HepG2 (cell line): ENCODE measurements at regions not wholly inside any gene's neighbourhood (a gene's known extent, or its start where the extent isn't known, plus 50 kb on each side); places are given as distances from the start of the nearest gene placed in this dataset.

Source experiments
- CHD2 ChIP-seq: IDR thresholded peaks from 2 replicates; pipeline ENCODE4 v1.6.1; 2011; ENCODE audit warnings: low read depth, low read length, improper control_type of control experiment
- CTCF ChIP-seq: sonication (generic); formaldehyde crosslinking; IDR thresholded peaks from 2 replicates; pipeline ENCODE4 v1.5.0; 2020; ENCODE audit warnings: mild to moderate bottlenecking, missing genetic modification reagents, moderate library complexity
- JUN ChIP-seq: sonication (generic); formaldehyde crosslinking; IDR thresholded peaks from 2 replicates; pipeline ENCODE4 v1.4.0; 2020; ENCODE audit warnings: mild to moderate bottlenecking, missing genetic modification reagents
- MXD3 ChIP-seq: IDR thresholded peaks from 2 replicates; pipeline ENCODE4 v1.6.1; 2016; ENCODE audit warnings: mild to moderate bottlenecking, missing biosample characterization, missing genetic modification reagents
- MYNN ChIP-seq: sonication (generic); formaldehyde crosslinking; IDR thresholded peaks from 2 replicates; pipeline ENCODE4 v1.4.0; 2020; ENCODE audit warnings: mild to moderate bottlenecking, low read depth, missing genetic modification reagents
- PATZ1 ChIP-seq: sonication (generic); formaldehyde crosslinking; IDR thresholded peaks from 2 replicates; pipeline ENCODE4 v1.4.0; 2020; ENCODE audit warnings: missing genetic modification reagents
- TERF1 ChIP-seq: sonication (generic); formaldehyde crosslinking; IDR thresholded peaks from 2 replicates; pipeline ENCODE4 v1.8.0; 2022; ENCODE audit warnings: mild to moderate bottlenecking, missing genetic modification reagents, moderate library complexity
- ZNF274 ChIP-seq: sonication (generic); formaldehyde crosslinking; IDR thresholded peaks from 2 replicates; pipeline ENCODE4 v1.5.1; 2020; ENCODE audit warnings: mild to moderate bottlenecking, missing genetic modification reagents
- ZZZ3 ChIP-seq: sonication (generic); formaldehyde crosslinking; IDR thresholded peaks from 2 replicates; pipeline ENCODE4 v1.4.0; 2020; ENCODE audit warnings: missing genetic modification reagents, mild to moderate bottlenecking, borderline replicate concordance

GRCh38 chr5:96053063-96053735 lies 91.5 kb upstream of the ELL2 start:
- TF ChIP-seq TERF1 (CRISPR knock-in tag) = no peak
- TF ChIP-seq ZNF274 = no peak
- no peak for TF ChIP-seq MYNN (CRISPR knock-in tag)
- no peak for TF ChIP-seq ZZZ3 (CRISPR knock-in tag)
- TF ChIP-seq PATZ1 (CRISPR knock-in tag) = no peak
- TF ChIP-seq CTCF (CRISPR knock-in tag) = no peak
- TF ChIP-seq JUN (CRISPR knock-in tag) = no peak
- no peak for TF ChIP-seq MXD3 (CRISPR knock-in tag)
- no peak for TF ChIP-seq CHD2
